ENCODE measurements at regions not wholly inside any gene's neighbourhood (a gene's known extent, or its start where the extent isn't known, plus 50 kb on each side); places are given as distances from the start of the nearest gene placed in this dataset.

DNA sequence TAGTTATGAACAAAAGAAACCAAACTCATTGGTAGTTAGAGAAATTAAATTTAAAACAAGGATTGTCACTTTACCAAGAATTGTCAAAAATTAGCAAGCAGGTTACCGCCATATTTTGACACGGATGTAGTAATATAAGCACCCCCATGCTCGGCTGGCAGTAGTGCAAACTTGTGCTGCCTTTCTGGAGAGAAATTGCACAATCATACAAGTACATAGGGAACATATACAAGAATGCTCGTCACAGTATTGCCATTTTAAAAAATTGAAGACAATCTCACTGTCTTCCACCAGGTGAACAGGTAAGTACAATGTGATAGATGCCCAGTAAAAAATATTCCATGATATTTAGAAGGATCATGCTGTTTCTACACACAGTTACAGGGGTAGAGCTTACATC is 55.6 kb upstream of the SLC39A8 start:
- no peak for TF ChIP-seq POLR2A (IDR thresholded peaks at IDR 0.05; ENCODE audit: low read depth, low read length)
- no peak for TF ChIP-seq PAX5 (IDR thresholded peaks at IDR 0.05; ENCODE audit: insufficient read depth, low read length, severe bottlenecking)
